22Rv1 (cell line): ENCODE measurements at regions not wholly inside any gene's neighbourhood (a gene's known extent, or its start where the extent isn't known, plus 50 kb on each side); places are given as distances from the start of the nearest gene placed in this dataset.

Experiments used
- CTCF ChIP-seq: fragments of 450-650 bp; IDR thresholded peaks from 2 replicates; pipeline ENCODE4 v1.5.1; 2017; ENCODE audit warnings: mild to moderate bottlenecking
- ZFX ChIP-seq: fragments of 450-650 bp; IDR thresholded peaks from 2 replicates; pipeline ENCODE4 v1.6.1; 2017; ENCODE audit warnings: antibody characterized with exemption, borderline replicate concordance

GRCh38 chr10:10958041-10958440 is 59.6 kb upstream of the CELF2 start:
- TF ChIP-seq CTCF (no peak), ZFX (no peak)
